SW480 (cell line): ENCODE measurements at regions not wholly inside any gene's neighbourhood (a gene's known extent, or its start where the extent isn't known, plus 50 kb on each side); places are given as distances from the start of the nearest gene placed in this dataset.

Source experiments
- DNase-seq: peaks from one replicate; pipeline ENCODE4 v3.0.0-alpha.2; 2016; ENCODE audit warnings: low spot score

GRCh38 chr4:56240554-56241174 lies 146.6 kb downstream of the AASDH start:
- DNase-seq, result no peak

- no peak for DNase-seq
These were observed 149.0 kb downstream of the AASDH start for GRCh38 chr4:56238251-56238650.

- no peak for DNase-seq
These were observed 151.6 kb downstream of the AASDH start for GRCh38 chr4:56235725-56236124.

- DNase-seq, result no peak
These were observed 152.3 kb downstream of the AASDH start for GRCh38 chr4:56235011-56235410.

GRCh38 chr4:56234098-56234497 lies 153.2 kb downstream of the AASDH start:
- no peak for DNase-seq

- DNase-seq, result no peak
These were observed 155.9 kb downstream of the AASDH start for GRCh38 chr4:56231410-56231809.

- no peak for DNase-seq
These were observed 157.3 kb downstream of the AASDH start for GRCh38 chr4:56229947-56230346.

GRCh38 chr4:56227301-56227835 lies 159.9 kb downstream of the AASDH start:
- DNase-seq, result no peak

GRCh38 chr4:56226579-56226978 lies 160.7 kb downstream of the AASDH start:
- DNase-seq, result no peak

GRCh38 chr4:56224641-56225040 lies 162.7 kb downstream of the AASDH start:
- DNase-seq, result no peak

GRCh38 chr4:56222514-56222913 lies 164.8 kb downstream of the AASDH start:
- DNase-seq, result no peak

GRCh38 chr4:56220261-56220660 lies 167.0 kb downstream of the AASDH start:
- no peak for DNase-seq

- no peak for DNase-seq
These were observed 167.8 kb downstream of the AASDH start for GRCh38 chr4:56219447-56219846.

GRCh38 chr4:56218230-56218895 lies 168.9 kb downstream of the AASDH start:
- no peak for DNase-seq

- DNase-seq, result no peak
These were observed 169.9 kb downstream of the AASDH start for GRCh38 chr4:56217343-56217890.

GRCh38 chr4:56215901-56216300 lies 171.4 kb downstream of the AASDH start:
- no peak for DNase-seq

- no peak for DNase-seq
These were observed 172.0 kb downstream of the AASDH start for GRCh38 chr4:56215141-56215783.

- no peak for DNase-seq
These were observed 173.7 kb downstream of the AASDH start for GRCh38 chr4:56213543-56213942.

GRCh38 chr4:56212774-56213173 lies 174.5 kb downstream of the AASDH start:
- no peak for DNase-seq

GRCh38 chr4:56211202-56211601 lies 176.1 kb downstream of the AASDH start:
- DNase-seq, result no peak

- DNase-seq, result no peak
These were observed 176.9 kb downstream of the AASDH start for GRCh38 chr4:56210397-56210796.

GRCh38 chr4:56209767-56210166 lies 177.5 kb downstream of the AASDH start:
- DNase-seq, result no peak

GRCh38 chr4:56208103-56208502 lies 179.2 kb downstream of the AASDH start:
- no peak for DNase-seq
